Thymus (tissue), 11 donors: ENCODE measurements at regions not wholly inside any gene's neighbourhood (a gene's known extent, or its start where the extent isn't known, plus 50 kb on each side); places are given as distances from the start of the nearest gene placed in this dataset.

Experiments
- DNase-seq, 9 donors: peaks; one replicate each; pipeline ENCODE4 v3.0.0-alpha.2; 2013; ENCODE audit warnings: low spot score in 9 of 9, low read depth in 6 of 9, missing footprints in 1 of 9
- H3K27ac ChIP-seq, 2 donors: one replicate each; pipeline ENCODE4 v1.5.1; 2013; ENCODE audit warnings: control low read depth in 1 of 2, low read depth in 1 of 2, low read length in 1 of 2, mild to moderate bottlenecking in 1 of 2, moderate library complexity in 1 of 2
- H3K27me3 ChIP-seq, 2 donors: one replicate each; pipeline ENCODE4 v1.5.1; 2013; ENCODE audit warnings: low read length in 1 of 2; ENCODE audit not compliant: control insufficient read depth in 2 of 2, insufficient read depth in 1 of 2
- H3K36me3 ChIP-seq, 2 donors: one replicate each; pipeline ENCODE4 v1.5.1; 2013; ENCODE audit warnings: low read length in 1 of 2, mild to moderate bottlenecking in 1 of 2, moderate library complexity in 1 of 2; ENCODE audit not compliant: control insufficient read depth in 2 of 2, insufficient read depth in 2 of 2
- H3K4me1 ChIP-seq, 2 donors: one replicate each; pipeline ENCODE4 v1.5.1; 2013; ENCODE audit warnings: low read length in 2 of 2; ENCODE audit not compliant: control insufficient read depth in 2 of 2, insufficient read depth in 2 of 2
- H3K4me3 ChIP-seq, 2 donors: one replicate each; pipeline ENCODE4 v1.5.1; 2013; ENCODE audit warnings: low read length in 2 of 2, control low read depth in 1 of 2, mild to moderate bottlenecking in 1 of 2
- H3K9me3 ChIP-seq, 2 donors: one replicate each; pipeline ENCODE4 v1.5.1; 2013; ENCODE audit warnings: low read length in 1 of 2, mild to moderate bottlenecking in 1 of 2; ENCODE audit not compliant: control insufficient read depth in 2 of 2, insufficient read depth in 1 of 2
- WGBS: extraction: QIAGEN DNeasy Blood & Tissue Kit; methylation state at CpG from one replicate; pipeline ENCODE4 v1.1.7; 2013; 5-methylcytosine and 5-hydroxymethylcytosine counted together
- donor health status: healthy.

DNA sequence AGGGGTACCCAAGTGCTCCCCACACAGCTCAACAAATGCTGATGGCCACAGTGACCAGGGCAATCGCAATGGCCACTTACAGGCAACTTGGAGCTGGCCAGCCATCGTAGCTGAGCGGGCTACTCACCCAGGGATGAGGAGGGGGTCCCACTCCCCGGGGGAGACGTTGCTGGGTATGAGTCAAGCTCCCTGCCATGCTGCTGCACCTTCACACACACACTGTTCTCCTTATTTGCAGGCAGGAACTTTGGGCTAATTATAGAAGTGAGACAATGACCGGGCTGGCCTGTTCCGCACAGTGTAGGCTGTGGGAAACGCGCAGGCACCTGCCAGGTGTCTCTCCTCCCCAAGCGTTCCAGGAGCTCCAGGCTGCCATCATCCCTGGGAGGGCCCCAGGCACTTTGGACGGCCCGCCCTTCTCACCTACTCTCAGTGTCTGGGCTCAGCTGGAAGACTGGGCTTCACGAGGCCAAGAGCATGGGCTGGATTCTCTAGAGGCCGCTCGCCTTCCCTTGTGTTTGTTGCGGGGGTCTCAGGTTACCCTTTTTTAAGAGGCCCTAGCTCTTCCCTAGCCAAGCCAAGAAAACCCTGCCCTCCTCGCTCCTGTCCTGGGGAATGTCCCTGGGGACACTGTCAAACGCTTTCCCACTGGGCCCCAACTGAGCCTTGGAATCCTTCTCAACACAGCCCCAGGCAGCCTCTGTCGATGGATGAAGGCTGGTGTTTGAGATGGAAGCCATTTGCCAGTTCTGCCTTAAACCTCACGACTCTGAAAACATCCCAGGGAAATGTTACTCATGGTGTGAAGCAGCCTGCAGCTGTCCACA is 73.0 kb downstream of the RTL6 start:
- no peaks in the 10 kb centered on the region for H3K36me3 ChIP-seq
- 88% methylated on average over 20 of the region's 20 CpGs for WGBS
- no peak overlapping the region for H3K4me3 ChIP-seq
- no peak for DNase-seq
- H3K27ac ChIP-seq = no peak overlapping the region
- peaks cover 0 to 8% of the 10 kb centered on the region in 2 donors for H3K4me1 ChIP-seq
- H3K9me3 ChIP-seq = no peaks in the 10 kb centered on the region
- no peaks in the 10 kb centered on the region for H3K27me3 ChIP-seq

DNA sequence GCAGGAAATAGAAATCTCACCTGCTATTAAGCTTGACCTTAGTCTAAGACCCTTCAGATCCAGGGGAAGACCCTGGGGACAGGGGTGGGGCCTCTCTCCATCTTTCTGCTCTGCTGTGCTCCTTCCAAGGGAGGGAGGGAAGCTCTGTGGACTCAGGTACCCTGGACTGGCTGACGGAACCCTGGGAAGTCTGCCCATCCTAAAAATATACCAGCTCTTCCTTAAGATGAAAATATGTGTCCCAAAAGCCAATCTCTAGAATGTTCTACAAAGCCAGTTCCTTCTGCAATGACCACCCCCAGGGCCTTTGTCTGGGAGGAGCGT is 73.7 kb downstream of the RTL6 start:
- Histone ChIP-seq H3K27me3 (no peaks in the 10 kb centered on the region), H3K27ac (no peak overlapping the region), H3K4me3 (no peak overlapping the region), H3K36me3 (no peaks in the 10 kb centered on the region), H3K9me3 (no peaks in the 10 kb centered on the region), H3K4me1 (peaks cover 0 to 8% of the 10 kb centered on the region in 2 donors)
- WGBS = 97% methylated on average over 2 of the region's 2 CpGs
- DNase-seq = no peak

DNA sequence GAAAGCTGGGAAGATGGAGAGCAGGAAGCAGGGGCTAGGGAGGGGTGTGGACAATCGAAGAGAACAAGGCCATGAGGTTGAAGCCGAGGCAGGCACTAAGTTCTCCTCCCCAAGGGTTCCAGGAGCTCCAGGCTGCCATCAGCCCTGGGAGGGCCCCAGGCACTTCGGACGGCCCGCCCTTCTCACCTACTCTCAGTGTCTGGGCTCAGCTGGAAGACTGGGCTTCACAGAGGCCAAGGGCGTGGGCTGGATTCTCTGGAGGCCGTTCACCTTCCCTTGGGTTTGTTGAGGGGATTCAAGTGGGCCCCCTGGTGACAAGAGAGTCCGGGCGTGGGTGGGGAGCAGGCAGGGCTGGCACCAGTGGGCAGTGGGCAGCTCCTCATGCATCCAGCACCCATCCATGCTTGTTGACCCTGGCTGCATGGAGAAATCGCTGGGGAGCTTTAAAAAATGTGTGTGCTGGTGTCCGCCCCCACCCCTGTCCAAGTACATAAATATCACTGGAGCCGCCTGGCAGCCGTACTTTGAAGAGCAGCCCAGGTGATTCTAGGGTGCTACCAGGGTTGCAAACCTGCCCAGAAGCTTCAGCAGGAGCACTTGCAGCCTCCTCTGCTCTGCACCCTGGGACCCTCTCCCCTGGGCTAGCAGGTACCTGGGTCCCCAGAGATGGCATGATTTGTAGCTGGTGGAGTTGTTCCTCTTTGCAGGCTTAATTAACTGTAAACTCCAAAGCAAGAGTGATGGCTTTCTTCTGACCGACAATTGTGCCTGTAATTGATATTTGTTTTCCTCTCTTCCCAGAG is 74.3 kb downstream of the RTL6 start:
- no peaks in the 10 kb centered on the region for H3K36me3 ChIP-seq
- peaks cover 0 to 8% of the 10 kb centered on the region in 2 donors for H3K4me1 ChIP-seq
- H3K27ac ChIP-seq = no peak overlapping the region
- 92% methylated on average over 14 of the region's 14 CpGs for WGBS
- no peak for DNase-seq
- H3K9me3 ChIP-seq = no peaks in the 10 kb centered on the region
- no peaks in the 10 kb centered on the region for H3K27me3 ChIP-seq
- no peak overlapping the region for H3K4me3 ChIP-seq

DNA sequence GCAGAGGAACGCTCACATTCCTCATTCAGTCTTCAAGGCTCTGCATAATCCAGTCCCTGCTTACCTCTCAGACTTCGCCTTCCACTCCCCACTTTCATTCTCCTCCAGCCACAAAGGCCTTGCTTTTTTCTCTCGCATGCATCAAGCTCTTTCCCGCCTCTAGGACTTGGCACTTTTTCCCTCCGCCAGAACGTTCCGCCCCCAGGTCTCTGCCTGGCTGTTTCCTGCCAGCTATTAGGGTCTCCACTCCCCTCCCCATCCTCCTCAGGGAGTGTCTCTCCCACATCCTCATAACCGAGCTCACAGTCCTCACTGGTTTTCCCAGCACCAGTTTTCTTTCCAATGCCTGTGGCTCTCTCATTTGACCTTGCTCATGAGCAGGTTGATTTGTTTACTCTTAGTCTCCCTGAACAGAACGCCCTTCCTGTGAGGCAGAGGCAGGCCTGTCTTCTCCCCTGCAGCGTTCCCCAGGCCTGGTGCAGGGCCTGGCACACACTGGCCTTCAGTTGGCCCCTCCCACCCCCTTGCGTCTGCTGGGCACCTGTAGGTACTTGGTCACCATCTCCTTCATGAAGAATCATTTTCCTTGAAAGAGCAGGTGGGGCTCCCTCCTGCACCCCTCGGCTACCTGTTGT is 75.2 kb downstream of the RTL6 start:
- WGBS = 85% methylated on average over 12 of the region's 12 CpGs

DNA sequence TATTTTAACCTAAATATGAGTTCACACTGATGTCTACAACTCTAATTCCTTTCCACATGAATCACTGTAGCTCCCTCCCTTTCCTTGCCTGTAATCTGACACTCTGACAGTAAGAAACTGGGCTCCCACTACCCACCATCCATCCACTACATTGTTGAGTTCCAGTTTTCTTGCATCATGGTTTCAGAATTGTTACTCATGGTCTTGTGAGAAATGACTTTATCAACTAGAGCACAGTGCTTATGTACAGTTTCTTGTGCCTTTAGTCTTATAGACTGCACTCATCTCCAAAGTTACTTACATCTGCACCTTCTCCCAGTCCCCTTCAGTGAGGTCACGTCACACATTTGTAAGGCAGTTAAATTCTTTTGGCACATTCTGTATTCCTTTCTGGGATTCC is 78.6 kb downstream of the RTL6 start:
- no peaks in the 10 kb centered on the region for H3K27me3 ChIP-seq
- H3K4me3 ChIP-seq = no peak overlapping the region
- H3K27ac ChIP-seq = no peak overlapping the region
- DNase-seq = no peak
- H3K36me3 ChIP-seq = no peaks in the 10 kb centered on the region
- no peaks in the 10 kb centered on the region for H3K9me3 ChIP-seq
- H3K4me1 ChIP-seq = peaks cover 0 to 4% of the 10 kb centered on the region in 2 donors
- 89% methylated on average over 1 of the region's 1 CpG for whole genome bisulfite sequencing

More for the DNA sequence above, 75.2 kb downstream of the RTL6 start:
- Histone ChIP-seq H3K27ac (no peak overlapping the region), H3K9me3 (no peaks in the 10 kb centered on the region), H3K27me3 (no peaks in the 10 kb centered on the region), H3K4me3 (no peak overlapping the region), H3K36me3 (no peaks in the 10 kb centered on the region), H3K4me1 (peaks cover 0 to 8% of the 10 kb centered on the region in 2 donors)
- no peak for DNase-seq

DNA sequence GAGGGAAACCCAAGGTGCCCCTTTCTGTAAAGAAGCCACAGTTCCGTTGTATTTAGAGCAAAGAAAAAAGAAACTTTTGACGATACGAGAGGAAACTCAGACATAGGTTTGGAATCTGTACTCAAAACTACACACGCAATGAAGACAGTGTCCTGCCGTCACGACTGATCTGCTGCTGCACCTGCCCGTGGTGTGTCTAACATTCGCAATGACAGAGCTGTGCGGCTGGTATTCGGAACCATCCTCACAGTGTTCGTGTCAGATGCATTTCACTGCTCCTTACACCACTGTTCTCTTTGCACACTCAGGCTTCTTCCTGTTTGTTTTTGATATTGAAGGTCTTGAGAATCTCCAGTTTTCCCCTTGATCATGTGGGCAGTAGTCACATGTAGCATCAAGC is 84.8 kb downstream of the RTL6 start:
- Histone ChIP-seq H3K9me3 (no peaks in the 10 kb centered on the region), H3K27ac (no peak overlapping the region), H3K4me1 (no peaks in the 10 kb centered on the region), H3K27me3 (no peaks in the 10 kb centered on the region), H3K4me3 (no peak overlapping the region), H3K36me3 (no peaks in the 10 kb centered on the region)
- 92% methylated on average over 11 of the region's 11 CpGs for WGBS
- DNase-seq = no peak

DNA sequence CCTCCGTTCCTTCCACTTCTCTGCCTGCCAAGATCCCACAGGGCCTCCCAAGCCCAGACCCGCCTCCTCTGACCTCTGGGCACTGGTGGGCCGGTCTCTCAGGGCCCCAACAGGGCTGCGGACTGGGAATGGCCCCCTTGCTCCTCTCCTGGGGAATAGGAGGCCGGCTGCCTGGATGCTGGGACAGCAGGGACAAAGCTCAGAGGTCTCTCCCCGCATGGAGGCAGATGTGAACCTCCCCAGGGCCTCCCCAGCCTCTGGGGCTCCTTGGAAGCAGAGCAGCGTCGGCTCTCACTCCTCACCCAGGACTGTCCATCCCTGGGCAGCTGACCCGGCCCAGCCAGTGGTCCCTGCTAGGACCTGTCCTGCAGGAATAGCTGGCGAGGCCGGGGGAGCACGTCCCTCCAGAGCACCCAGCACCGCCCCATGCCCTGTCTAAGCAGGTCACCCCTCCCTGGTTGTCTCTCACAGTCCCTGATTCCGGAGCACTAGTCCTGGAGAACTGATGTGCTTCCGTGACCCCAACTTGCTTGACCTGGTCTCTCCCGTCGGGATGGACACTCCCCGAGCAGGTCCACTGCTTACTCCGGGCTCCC is 85.8 kb downstream of the RTL6 start:
- no peaks in the 10 kb centered on the region for H3K9me3 ChIP-seq
- H3K4me3 ChIP-seq = no peak overlapping the region
- no peak overlapping the region for H3K27ac ChIP-seq
- no peaks in the 10 kb centered on the region for H3K4me1 ChIP-seq
- no peak for DNase-seq
- no peaks in the 10 kb centered on the region for H3K36me3 ChIP-seq
- WGBS = 90% methylated on average over 19 of the region's 19 CpGs
- H3K27me3 ChIP-seq = no peaks in the 10 kb centered on the region

DNA sequence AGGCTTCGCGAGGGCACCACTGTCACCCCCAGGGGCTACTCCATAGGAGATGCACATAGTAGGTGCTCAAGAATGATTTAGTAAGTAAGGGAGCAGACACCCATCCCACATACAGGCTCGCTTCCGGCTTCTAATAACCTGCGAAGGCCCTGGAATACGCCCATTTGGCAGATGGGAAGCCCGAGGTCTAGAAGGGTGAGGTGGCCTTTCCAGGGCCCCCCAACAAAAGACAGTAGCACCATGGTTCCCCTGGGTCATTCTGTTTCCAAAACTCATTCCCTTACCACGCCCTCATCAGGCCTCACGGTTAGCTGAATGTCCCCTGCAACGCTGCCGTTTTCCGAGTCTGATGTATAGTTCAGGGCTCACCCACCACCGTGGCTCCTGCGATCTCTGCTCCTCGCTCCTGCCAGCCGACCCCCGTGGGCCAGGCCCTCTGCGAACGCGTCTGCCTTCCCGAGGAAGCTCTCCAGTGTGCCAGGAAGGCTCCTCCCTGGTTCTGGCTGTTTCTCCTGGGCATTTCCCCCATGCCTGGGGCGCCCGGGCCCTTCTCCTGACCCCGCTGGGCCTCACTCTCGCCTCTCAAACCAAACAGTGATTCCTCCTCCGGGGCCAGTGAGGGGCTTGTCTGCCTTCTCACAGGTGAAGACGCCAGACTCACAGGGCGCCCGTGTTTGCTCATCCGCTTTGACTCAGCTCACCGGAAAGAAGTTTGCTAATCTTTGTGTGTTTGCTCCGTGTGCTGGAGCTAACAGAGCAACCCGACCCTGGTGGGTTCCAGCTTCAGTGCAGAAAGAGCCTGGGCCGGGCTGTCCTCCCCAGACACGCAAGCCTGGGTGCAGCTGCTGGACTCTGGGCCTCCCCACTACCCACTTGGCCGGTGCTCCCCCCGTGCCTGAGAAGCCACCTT is 86.6 kb downstream of the RTL6 start:
- H3K27me3 ChIP-seq = no peaks in the 10 kb centered on the region
- no peaks in the 10 kb centered on the region for H3K4me1 ChIP-seq
- no peaks in the 10 kb centered on the region for H3K36me3 ChIP-seq
- WGBS = 87% methylated on average over 37 of the region's 37 CpGs
- DNase-seq = no peak
- H3K4me3 ChIP-seq = no peak overlapping the region
- H3K9me3 ChIP-seq = no peaks in the 10 kb centered on the region
- no peak overlapping the region for H3K27ac ChIP-seq
